ENCODE measurements at regions not wholly inside any gene's neighbourhood (a gene's known extent, or its start where the extent isn't known, plus 50 kb on each side); places are given as distances from the start of the nearest gene placed in this dataset.

- no peak for TF ChIP-seq CTCF (IDR thresholded peaks at IDR 0.05; ENCODE audit: insufficient read depth, low read length, poor library complexity, severe bottlenecking)
- no peak for TF ChIP-seq EZH2phosphoT487 (conservative IDR thresholded peaks at IDR 0.05; ENCODE audit: low read length)
Measured at GRCh38 chr4:66636349-66636748, 909.0 kb downstream of the CENPC start.

Measured in SU-DHL-6 (cell line).